ENCODE measurements at regions not wholly inside any gene's neighbourhood (a gene's known extent, or its start where the extent isn't known, plus 50 kb on each side); places are given as distances from the start of the nearest gene placed in this dataset.

- no peak for TF ChIP-seq CTCF (IDR thresholded peaks at IDR 0.05; ENCODE audit: borderline replicate concordance, extremely low read depth, low read length, poor library complexity, severe bottlenecking)
- TF ChIP-seq EZH2 (IDR thresholded peaks at IDR 0.05; ENCODE audit: borderline replicate concordance, low read depth, low read length, severe bottlenecking): no peak
These were observed 92.2 kb upstream of the AKR1E2 start for GRCh38 chr10:4733843-4734224.

Measured in DND-41 (cell line).